ENCODE measurements at regions not wholly inside any gene's neighbourhood (a gene's known extent, or its start where the extent isn't known, plus 50 kb on each side); places are given as distances from the start of the nearest gene placed in this dataset.
"Not testable (repeated sequence)": the region's sequence is repeated elsewhere in the genome, so short reads cannot be mapped to it uniquely, and the experiment has no call there.

DNA sequence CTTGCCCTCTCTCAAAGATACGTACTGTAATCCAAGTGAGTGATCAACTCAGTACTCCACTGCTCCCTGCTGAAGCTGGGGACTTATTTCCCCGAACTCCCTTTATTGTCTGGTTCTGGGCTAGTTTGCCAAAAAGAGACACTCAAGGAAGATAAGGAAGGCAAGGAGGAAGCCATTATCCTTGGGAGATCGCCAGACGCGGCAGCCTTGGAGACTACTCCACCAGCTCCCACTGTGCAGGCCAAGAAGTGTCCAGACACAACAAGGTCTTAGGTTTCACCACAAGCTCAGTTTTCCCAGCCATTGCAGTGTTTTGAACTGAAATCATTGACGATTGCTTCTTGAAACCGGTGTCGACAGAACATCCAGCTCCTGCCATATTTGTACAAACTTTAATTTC, 439.6 kb upstream of the UBE2E3 start:
- DNase-seq (ENCODE audit: low spot score) = no peak

- DNase-seq (ENCODE audit: low spot score) = no peak
Measured at GRCh38 chr2:180539541-180539940, 440.9 kb upstream of the UBE2E3 start.

- no peak for DNase-seq (ENCODE audit: low spot score)
Measured at GRCh38 chr2:180535289-180535688, 445.1 kb upstream of the UBE2E3 start.

DNA sequence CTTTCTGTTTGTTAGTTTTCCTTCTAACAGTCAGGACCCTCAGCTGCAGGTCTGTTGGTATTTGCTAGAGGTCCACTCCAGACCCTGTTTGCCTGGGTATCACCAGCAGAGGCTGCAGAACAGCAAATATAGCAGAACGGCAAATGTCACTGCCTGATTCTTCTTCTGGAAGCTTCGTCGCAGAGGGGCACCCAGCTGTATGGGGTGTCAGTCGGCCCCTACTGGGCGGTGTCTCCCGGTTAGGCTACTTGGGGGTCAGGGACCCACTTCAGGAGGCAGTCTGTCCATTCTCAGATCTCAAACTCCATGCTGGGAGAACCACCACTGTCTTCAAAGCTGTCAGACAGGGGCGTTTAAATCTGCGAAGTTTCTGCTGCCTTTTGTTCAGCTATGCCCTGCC, 448.6 kb upstream of the UBE2E3 start:
- DNase-seq (ENCODE audit: low spot score) = not testable (repeated sequence)

- DNase-seq (ENCODE audit: low spot score) = no peak
Measured at GRCh38 chr2:180524499-180524898, 455.9 kb upstream of the UBE2E3 start.

DNA sequence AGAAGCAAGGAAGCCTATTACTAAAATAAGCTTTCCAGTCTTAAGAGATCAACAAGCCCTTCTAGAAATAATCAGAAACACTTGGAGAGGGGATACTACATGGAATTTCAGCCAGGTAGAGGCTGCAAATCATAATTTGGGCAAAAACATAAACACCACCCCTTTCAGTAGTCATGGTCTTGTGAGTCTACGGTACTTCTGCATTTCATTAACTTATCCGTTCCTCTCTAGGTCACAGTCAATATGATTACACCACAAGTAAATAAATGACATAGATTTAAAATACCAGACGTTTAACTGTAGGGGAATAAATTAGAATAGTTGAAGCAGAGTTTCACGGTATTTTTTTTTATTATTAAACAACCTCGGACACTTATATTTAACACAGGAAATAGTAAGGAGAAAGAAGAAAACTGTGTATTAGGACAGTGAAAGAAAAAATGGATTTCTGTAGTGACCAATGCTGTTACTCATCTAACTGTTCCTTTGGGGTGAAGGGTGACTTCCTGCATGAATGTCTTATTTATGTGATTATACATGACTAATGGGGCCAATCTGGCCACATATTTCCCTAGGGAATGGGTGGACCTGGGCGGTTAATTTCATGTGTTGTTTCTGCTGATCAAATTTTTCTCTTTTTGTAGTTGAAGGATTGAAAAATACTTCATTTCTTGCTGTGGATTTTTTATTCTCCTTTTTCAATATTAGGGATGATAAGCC, 456.6 kb upstream of the UBE2E3 start:
- no peak for DNase-seq (ENCODE audit: low spot score)

GRCh38 chr2:180520921-180521581, 459.4 kb upstream of the UBE2E3 start:
- DNase-seq (ENCODE audit: low spot score) = no peak

DNA sequence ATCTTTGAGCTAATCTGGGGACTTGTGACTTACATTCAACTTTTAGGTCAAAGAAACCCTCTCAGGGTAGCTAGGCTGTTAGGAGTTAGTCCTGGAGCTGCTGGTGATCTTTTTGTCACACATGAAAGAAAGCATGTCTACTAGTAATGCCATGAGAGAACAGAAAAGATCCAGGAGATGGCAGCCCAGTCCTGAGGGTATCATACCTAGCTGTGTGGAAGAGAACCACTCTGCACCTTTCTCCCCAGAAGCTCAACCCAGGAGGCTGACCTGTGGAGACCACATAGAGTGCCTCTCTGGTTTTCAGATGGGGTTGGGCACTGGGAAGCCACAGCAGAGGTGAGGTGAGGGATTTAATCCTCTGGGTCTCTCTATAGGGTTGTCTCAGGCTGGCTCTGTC, 460.2 kb upstream of the UBE2E3 start:
- DNase-seq (ENCODE audit: low spot score) = peak; percentile 32

- no peak for DNase-seq (ENCODE audit: low spot score)
Measured at GRCh38 chr2:180519276-180519675, 461.1 kb upstream of the UBE2E3 start.

GRCh38 chr2:180516232-180516631, 464.2 kb upstream of the UBE2E3 start:
- DNase-seq (ENCODE audit: low spot score) = no peak

- no peak for DNase-seq (ENCODE audit: low spot score)
Measured at GRCh38 chr2:180513389-180513788, 467.0 kb upstream of the UBE2E3 start.

GRCh38 chr2:180508458-180508857, 471.9 kb upstream of the UBE2E3 start:
- no peak for DNase-seq (ENCODE audit: low spot score)

- DNase-seq (ENCODE audit: low spot score) = no peak
Measured at GRCh38 chr2:180507028-180507427, 473.4 kb upstream of the UBE2E3 start.

DNA sequence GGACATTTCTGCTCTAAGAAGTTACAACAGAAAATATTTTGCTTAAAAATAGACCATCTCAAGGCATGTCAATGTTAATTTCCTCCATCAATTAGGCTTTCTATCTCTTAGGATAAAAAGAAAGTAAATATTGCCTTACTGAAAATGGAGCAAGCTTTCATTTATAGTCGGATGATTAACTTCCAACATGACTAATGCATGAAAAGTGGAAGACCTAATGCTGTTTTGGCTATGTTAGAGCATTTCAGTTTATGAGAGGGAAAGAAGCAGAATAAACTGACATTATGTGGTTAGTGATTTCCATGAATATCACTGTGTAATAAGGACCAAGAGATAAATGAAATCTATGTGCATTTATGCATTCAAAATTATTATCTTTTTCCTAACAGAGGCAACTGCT, 475.2 kb upstream of the UBE2E3 start:
- no peak for DNase-seq (ENCODE audit: low spot score)

- no peak for DNase-seq (ENCODE audit: low spot score)
Measured at GRCh38 chr2:180497621-180498152, 482.7 kb upstream of the UBE2E3 start.

DNA sequence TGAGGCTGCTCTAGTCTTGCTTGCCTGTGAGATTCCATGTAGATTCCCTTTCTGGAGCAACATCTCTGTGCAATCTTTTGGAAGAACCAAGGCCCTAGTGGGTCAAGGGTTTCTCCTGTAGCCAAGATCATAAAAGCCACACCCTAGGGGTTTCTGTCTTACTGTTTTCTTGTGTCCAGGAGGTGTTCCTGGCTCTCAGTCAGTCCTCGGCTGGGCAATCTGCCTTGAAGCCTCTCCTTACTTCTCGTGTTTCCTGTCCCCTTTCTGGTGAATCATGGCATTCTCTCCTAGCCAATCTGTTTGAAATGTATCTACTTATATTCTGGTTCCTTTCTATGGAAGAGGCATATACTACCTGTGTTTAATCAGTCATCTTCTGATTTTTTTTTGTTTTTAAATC, 484.8 kb upstream of the UBE2E3 start:
- DNase-seq (ENCODE audit: low spot score) = no peak

DNA sequence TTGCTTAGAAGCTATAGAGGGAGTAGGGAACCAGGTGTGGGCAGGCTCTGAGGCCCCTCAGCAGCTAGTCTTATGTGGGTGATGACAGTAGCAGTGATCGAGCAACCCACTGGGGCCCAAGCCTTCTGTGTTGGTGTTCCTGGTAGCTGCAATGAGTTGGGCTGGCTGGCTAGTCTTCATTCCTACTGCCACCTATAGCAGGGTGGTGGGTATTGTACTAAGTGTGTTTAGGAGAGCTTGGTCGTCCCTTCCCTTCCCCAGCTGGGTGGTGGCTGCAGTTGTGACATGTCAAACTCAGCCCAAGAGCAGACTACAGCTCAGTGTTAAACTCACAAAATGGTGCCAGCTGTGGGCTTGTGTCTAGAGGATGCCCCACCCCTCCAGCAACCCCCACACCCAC, 486.1 kb upstream of the UBE2E3 start:
- DNase-seq (ENCODE audit: low spot score) = no peak

GRCh38 chr2:180482696-180483095, 475.6 kb upstream of the CWC22 start:
- no peak for DNase-seq (ENCODE audit: low spot score)

- no peak for DNase-seq (ENCODE audit: low spot score)
Measured at GRCh38 chr2:180481998-180482397, 474.9 kb upstream of the CWC22 start.

DNA sequence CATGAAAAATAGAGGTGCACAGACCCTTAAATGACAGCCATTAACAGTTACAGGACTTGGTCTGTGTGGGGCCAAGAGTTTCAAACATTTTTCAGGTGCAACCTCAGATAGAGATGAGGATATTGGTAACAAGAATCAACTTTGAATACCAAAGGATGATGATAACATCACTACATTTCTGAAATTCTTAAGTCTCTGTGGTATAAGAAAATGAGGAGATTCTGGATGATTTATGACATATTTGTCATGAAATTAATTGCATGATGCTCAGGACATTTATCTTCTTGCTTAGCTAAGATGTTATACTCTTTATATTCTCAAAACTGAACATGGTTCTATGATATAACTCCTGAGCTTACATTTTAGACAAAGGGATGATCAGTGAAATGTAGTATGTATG, 471.8 kb upstream of the CWC22 start:
- DNase-seq (ENCODE audit: low spot score) = no peak

- DNase-seq (ENCODE audit: low spot score) = no peak
Measured at GRCh38 chr2:180474716-180475115, 467.6 kb upstream of the CWC22 start.

GRCh38 chr2:180473456-180473855, 466.4 kb upstream of the CWC22 start:
- no peak for DNase-seq (ENCODE audit: low spot score)

DNA sequence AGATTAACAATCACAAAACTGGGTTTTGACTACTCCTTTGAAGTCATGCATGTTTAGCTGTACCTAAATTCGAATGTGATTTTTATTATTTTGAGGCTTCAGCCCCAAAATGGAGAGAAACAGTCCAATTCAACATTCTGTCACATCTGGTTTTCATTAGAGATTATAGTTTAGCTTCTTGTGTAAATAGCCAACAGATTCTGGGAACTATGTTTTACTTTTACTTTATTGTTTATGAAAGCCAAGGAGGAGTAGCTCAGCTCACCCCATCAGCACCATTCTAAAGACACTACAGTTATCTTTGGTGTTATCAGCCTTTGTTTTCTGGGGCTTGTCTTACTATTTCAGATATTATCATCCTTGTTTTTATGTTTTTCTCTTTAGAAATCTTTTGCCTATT, 465.0 kb upstream of the CWC22 start:
- no peak for DNase-seq (ENCODE audit: low spot score)
